Loucy (cell line): ENCODE measurements at regions not wholly inside any gene's neighbourhood (a gene's known extent, or its start where the extent isn't known, plus 50 kb on each side); places are given as distances from the start of the nearest gene placed in this dataset.

Source experiments
- H2AFZ ChIP-seq: fragments of 200-600 bp; sonication (generic); 2 replicates; pipeline ENCODE4 v1.6.0; 2016; ENCODE audit warnings: antibody characterized with exemption, mild to moderate bottlenecking, low read length, moderate library complexity
- H3F3A ChIP-seq: fragments of 200-600 bp; 2 replicates; pipeline ENCODE4 v1.6.0; 2016; ENCODE audit warnings: antibody characterized with exemption, low read depth, mild to moderate bottlenecking
- H3K27me3 ChIP-seq: fragments of 200-600 bp; sonication (generic); 2 replicates; pipeline ENCODE4 v1.6.1; 2014; ENCODE audit warnings: low read length, mild to moderate bottlenecking; ENCODE audit not compliant: insufficient read depth, poor library complexity, severe bottlenecking
- H3K36me3 ChIP-seq: fragments of 200-600 bp; sonication (generic); 2 replicates; pipeline ENCODE4 v1.6.1; 2016; ENCODE audit warnings: low read length; ENCODE audit not compliant: insufficient read depth
- H3K4me1 ChIP-seq: fragments of 200-600 bp; sonication (generic); 2 replicates; pipeline ENCODE4 v1.5.1; 2014; ENCODE audit warnings: low read length, mild to moderate bottlenecking; ENCODE audit not compliant: insufficient read depth, poor library complexity, severe bottlenecking
- H3K4me2 ChIP-seq: fragments of 200-600 bp; sonication (generic); 2 replicates; pipeline ENCODE4 v1.6.0; 2014; ENCODE audit warnings: antibody characterized with exemption, low read length, low read depth, mild to moderate bottlenecking; ENCODE audit not compliant: poor library complexity, severe bottlenecking
- H3K4me3 ChIP-seq: fragments of 200-600 bp; sonication (generic); 2 replicates; pipeline ENCODE4 v1.5.1; 2014; ENCODE audit warnings: low read length, mild to moderate bottlenecking, mixed read lengths; ENCODE audit not compliant: poor library complexity, severe bottlenecking
- H3K79me2 ChIP-seq: fragments of 200-600 bp; sonication (generic); 2 replicates; pipeline ENCODE4 v1.6.1; 2014; ENCODE audit warnings: low read length; ENCODE audit not compliant: insufficient read depth
- H3K9ac ChIP-seq: fragments of 200-600 bp; sonication (generic); 2 replicates; pipeline ENCODE4 v1.6.0; 2014; ENCODE audit warnings: mild to moderate bottlenecking, low read depth, low read length, moderate library complexity; ENCODE audit not compliant: poor library complexity, severe bottlenecking
- H3K9me2 ChIP-seq: fragments of 200-600 bp; sonication (generic); replicated peaks from 2 replicates; pipeline ENCODE4 v1.6.1; 2016; ENCODE audit warnings: low read depth, low read length, mixed read lengths
- H3K9me3 ChIP-seq: fragments of 200-600 bp; sonication (generic); 2 replicates; pipeline ENCODE4 v1.6.1; 2014; ENCODE audit warnings: mild to moderate bottlenecking, antibody characterized with exemption, low read length, low read depth; ENCODE audit not compliant: insufficient read depth
- H4K20me1 ChIP-seq: fragments of 200-600 bp; sonication (generic); 2 replicates; pipeline ENCODE4 v1.6.0; 2014; ENCODE audit warnings: antibody characterized with exemption, low read length, mild to moderate bottlenecking; ENCODE audit not compliant: insufficient read depth, poor library complexity, severe bottlenecking
- CTCF ChIP-seq: fragments of 200-600 bp; sonication (generic); conservative IDR thresholded peaks from 2 replicates; pipeline ENCODE4 v1.5.1; 2014; ENCODE audit warnings: mild to moderate bottlenecking, antibody characterized with exemption, low read length
- EZH2phosphoT487 ChIP-seq: fragments of 200-600 bp; IDR thresholded peaks from 2 replicates; pipeline ENCODE4 v1.6.1; 2018; ENCODE audit warnings: antibody characterized with exemption, mild to moderate bottlenecking, moderate library complexity, borderline replicate concordance

DNA sequence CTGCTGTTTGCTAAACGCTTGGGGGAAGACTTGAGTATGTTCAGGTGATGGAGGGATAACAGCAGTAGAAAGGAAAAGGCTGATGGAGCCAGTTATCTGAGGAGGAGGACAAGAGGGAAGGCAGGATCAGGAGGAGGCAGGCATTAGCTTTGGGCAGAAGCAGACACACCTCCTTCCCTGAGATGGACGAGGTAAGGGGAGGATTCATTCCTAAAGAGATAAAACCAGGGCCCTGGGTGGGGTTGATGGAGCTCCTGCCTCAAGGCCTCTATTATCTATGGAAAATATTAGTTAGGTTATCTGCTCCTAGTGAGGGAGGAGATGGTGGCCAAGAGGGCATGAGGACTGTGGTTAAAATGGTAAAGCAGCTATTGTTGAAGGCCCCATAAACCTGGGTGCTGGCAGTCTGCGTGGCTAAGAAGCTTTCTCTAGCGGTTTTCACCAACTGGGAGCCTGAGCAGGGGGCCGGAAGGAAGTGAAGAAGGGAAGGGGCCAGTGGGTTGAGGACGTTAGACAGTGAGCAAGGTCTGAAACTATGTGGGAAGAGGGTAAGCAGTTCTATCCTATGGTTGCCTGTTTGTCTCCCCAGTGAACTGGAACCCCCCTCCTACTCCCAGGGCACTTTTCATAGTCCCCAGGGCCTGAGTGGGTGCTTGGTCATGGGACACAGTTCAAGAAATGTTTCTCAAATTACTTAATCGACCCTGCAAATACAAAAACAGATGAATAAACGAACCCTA lies 56.6 kb upstream of the HK2 start:
- H3K9me2 ChIP-seq: no peaks in the 10 kb centered on the region
- peaks cover 4% of the 10 kb centered on the region; the same call in 1 of the 2 replicates for H3K9me3 ChIP-seq
- H3K36me3 ChIP-seq: no peaks in the 10 kb centered on the region
- peak overlapping the region; percentile 83 for H3K9ac ChIP-seq
- H3K4me1 ChIP-seq: peaks cover 45% of the 10 kb centered on the region
- no peaks in the 10 kb centered on the region for H3K27me3 ChIP-seq
- peak overlapping the region; percentile 71 for H3K4me3 ChIP-seq
- H3K4me2 ChIP-seq: peak overlapping the region; percentile 90
- H3K79me2 ChIP-seq: no peaks in the 10 kb centered on the region
- TF ChIP-seq EZH2phosphoT487 (no peak), CTCF (no peak)
- peaks cover 15% of the 10 kb centered on the region for H3F3A ChIP-seq
- no peaks in the 10 kb centered on the region for H4K20me1 ChIP-seq
- H2AFZ ChIP-seq: peak overlapping the region; percentile 22

DNA sequence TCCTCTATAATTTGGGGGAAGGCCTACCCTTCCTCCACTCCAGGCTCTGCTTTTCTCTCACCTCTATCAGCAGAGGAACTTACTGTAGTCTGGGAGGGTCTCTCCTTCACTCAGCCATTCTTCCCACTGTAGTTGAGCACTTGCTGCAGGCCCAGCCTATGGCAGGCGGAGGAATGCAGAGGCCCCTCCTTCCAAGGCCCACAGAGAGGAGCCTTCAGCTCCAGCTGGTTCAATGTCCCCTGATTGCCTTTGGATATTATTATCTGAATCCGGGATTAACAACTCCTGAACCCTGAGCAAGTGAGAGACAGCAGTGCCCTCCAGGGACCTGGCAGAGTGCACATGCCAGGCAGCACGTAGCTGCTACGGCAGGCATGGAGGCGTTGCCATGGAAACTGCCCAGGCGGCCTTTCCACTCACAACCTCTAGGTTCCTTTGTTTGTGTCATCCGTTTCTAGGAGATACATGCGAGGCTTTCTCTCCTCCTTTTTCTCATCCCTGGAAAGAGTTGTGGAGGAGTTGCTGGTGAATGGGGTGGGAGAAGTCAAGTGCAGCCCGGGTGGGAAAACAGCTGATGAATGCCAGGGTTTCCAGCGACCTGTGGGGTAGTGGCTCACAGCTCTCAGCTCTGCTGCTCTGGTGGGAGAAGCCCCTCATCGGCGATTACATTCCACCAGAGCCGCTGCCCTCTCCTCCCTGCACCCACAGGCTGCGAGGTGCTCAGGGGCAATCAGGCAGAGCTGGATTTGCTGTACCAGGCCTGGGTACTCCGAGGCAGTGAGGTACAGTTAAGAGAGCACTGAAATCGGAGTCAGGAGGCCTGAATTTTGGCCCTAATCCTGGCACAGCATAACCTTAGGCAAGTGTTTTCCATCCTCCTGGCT lies 55.3 kb upstream of the HK2 start:
- H3K4me3 ChIP-seq: peak overlapping the region; percentile 71

DNA sequence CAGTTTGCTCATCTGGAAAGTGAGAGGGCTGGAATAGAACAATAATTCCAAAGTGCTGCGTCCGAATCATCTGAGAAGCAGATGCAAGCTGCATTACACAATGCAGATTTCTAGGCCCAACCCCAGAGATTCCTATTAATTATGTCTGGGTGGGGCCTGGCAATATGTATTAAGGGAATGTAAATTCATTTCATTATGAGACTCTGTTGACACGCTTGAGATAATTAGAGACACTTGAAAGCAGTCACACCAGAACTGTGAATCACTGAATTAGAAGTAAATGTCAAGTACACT lies 54.7 kb upstream of the HK2 start:
- no peaks in the 10 kb centered on the region for H3K9me2 ChIP-seq
- H3K79me2 ChIP-seq: no peaks in the 10 kb centered on the region
- H3K4me1 ChIP-seq: peaks cover 43% of the 10 kb centered on the region
- H2AFZ ChIP-seq: no peak overlapping the region
- TF ChIP-seq EZH2phosphoT487: no peak
- no peaks in the 10 kb centered on the region for H3K36me3 ChIP-seq
- H3F3A ChIP-seq: peaks cover 15% of the 10 kb centered on the region
- no peak overlapping the region for H3K4me2 ChIP-seq
- no peaks in the 10 kb centered on the region for H4K20me1 ChIP-seq
- H3K27me3 ChIP-seq: no peaks in the 10 kb centered on the region
- no peak overlapping the region for H3K4me3 ChIP-seq
- H3K9me3 ChIP-seq: peaks cover 4% of the 10 kb centered on the region; the same call in 1 of the 2 replicates
- peak overlapping the region; percentile 83 for H3K9ac ChIP-seq

More for the DNA sequence above, 55.3 kb upstream of the HK2 start:
- Histone ChIP-seq H4K20me1 (no peaks in the 10 kb centered on the region), H3K79me2 (no peaks in the 10 kb centered on the region), H3K27me3 (no peaks in the 10 kb centered on the region), H3K4me2 (peak overlapping the region; percentile 90), H3K9me2 (no peaks in the 10 kb centered on the region), H3F3A (peaks cover 15% of the 10 kb centered on the region), H3K9me3 (peaks cover 4% of the 10 kb centered on the region; the same call in 1 of the 2 replicates), H3K9ac (peak overlapping the region; percentile 83), H3K36me3 (no peaks in the 10 kb centered on the region), H3K4me1 (peaks cover 43% of the 10 kb centered on the region), H2AFZ (no peak overlapping the region)
- TF ChIP-seq CTCF (no peak), EZH2phosphoT487 (no peak)
